Upper lobe of left lung (tissue), 4 donors: ENCODE measurements at regions not wholly inside any gene's neighbourhood (a gene's known extent, or its start where the extent isn't known, plus 50 kb on each side); places are given as distances from the start of the nearest gene placed in this dataset.

Source experiments
- EP300 ChIP-seq, 4 donors: sonication (generic); formaldehyde crosslinking; IDR thresholded peaks; one replicate each; pipeline ENCODE4 v1.5.1; 2017; ENCODE audit warnings: antibody characterized with exemption in 4 of 4, control low read depth in 2 of 4
- POLR2A ChIP-seq, 4 donors: fragments of 450-650 bp; IDR thresholded peaks; one replicate each; pipeline ENCODE4 v1.5.1; 2016 to 2017; ENCODE audit warnings: antibody characterized with exemption in 4 of 4, mild to moderate bottlenecking in 2 of 4
- POLR2AphosphoS5 ChIP-seq, 2 donors: sonication (generic); formaldehyde crosslinking; IDR thresholded peaks; one replicate each; pipeline ENCODE4 v1.5.1; 2017; ENCODE audit warnings: antibody characterized with exemption in 2 of 2
- TF ChIP-seq, protein P1 (sequence below), 6 experiments: fragments of 450-650 bp in 4 of 6; fragments of 200-600 bp in 2 of 6; sonication (generic) in 2 of 6; IDR thresholded peaks; one replicate each; pipeline ENCODE4 v1.5.1; 2016 to 2019; ENCODE audit warnings: antibody characterized with exemption in 6 of 6

DNA sequence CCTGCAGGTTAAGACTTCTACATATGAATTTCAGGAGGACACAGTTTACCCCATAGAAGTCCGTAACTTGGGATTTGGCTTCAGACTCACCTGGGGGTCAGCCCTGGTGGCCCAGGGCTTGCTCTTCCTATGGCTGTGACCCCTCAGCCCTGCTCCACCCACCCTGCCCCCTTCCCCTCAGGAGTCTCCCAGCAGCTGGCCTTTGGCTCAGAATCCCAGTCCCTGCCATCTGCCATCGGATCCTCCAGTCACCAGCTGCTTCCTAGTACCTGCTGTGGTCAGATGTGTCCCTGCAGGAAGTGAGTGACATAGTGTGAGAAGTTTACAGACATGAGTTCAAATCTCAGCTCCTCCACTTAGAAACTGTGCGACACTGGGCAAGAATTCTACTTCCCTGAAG lies 332.6 kb downstream of the NPHP4 start:
- TF ChIP-seq POLR2A (IDR thresholded peaks at IDR 0.05) = no peak
- TF ChIP-seq, protein P1, sequence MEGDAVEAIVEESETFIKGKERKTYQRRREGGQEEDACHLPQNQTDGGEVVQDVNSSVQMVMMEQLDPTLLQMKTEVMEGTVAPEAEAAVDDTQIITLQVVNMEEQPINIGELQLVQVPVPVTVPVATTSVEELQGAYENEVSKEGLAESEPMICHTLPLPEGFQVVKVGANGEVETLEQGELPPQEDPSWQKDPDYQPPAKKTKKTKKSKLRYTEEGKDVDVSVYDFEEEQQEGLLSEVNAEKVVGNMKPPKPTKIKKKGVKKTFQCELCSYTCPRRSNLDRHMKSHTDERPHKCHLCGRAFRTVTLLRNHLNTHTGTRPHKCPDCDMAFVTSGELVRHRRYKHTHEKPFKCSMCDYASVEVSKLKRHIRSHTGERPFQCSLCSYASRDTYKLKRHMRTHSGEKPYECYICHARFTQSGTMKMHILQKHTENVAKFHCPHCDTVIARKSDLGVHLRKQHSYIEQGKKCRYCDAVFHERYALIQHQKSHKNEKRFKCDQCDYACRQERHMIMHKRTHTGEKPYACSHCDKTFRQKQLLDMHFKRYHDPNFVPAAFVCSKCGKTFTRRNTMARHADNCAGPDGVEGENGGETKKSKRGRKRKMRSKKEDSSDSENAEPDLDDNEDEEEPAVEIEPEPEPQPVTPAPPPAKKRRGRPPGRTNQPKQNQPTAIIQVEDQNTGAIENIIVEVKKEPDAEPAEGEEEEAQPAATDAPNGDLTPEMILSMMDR (IDR thresholded peaks at IDR 0.05) = no peak
- no peak for TF ChIP-seq EP300 (IDR thresholded peaks at IDR 0.05)
- TF ChIP-seq POLR2AphosphoS5 (IDR thresholded peaks at IDR 0.05) = no peak
